HEK293 (cell line): ENCODE measurements at regions not wholly inside any gene's neighbourhood (a gene's known extent, or its start where the extent isn't known, plus 50 kb on each side); places are given as distances from the start of the nearest gene placed in this dataset.

Experiments
- GLI4 ChIP-seq: fragments of 450-650 bp; formaldehyde crosslinking; IDR thresholded peaks from 2 replicates; pipeline ENCODE4 v1.5.1; 2016; ENCODE audit warnings: missing biosample characterization, missing genetic modification characterization
- KLF1 ChIP-seq: fragments of 450-650 bp; formaldehyde crosslinking; IDR thresholded peaks from 2 replicates; pipeline ENCODE4 v1.5.1; 2016; ENCODE audit warnings: missing biosample characterization, missing genetic modification characterization
- ZBTB8A ChIP-seq: fragments of 450-650 bp; formaldehyde crosslinking; IDR thresholded peaks from 2 replicates; pipeline ENCODE4 v1.5.1; 2016; ENCODE audit warnings: missing biosample characterization, missing genetic modification characterization
- ZNF112 ChIP-seq: fragments of 450-650 bp; formaldehyde crosslinking; IDR thresholded peaks from 2 replicates; pipeline ENCODE4 v1.5.0; 2017; ENCODE audit warnings: missing biosample characterization, missing genetic modification characterization
- ZNF133 ChIP-seq: fragments of 450-650 bp; formaldehyde crosslinking; IDR thresholded peaks from 2 replicates; pipeline ENCODE4 v1.5.1; 2016; ENCODE audit warnings: missing biosample characterization, missing genetic modification characterization
- ZNF274 ChIP-seq, 2 experiments: fragments of 200-500 bp in 1 of 2; fragments of 450-650 bp in 1 of 2; sonication (Bioruptor generic) in 1 of 2; formaldehyde crosslinking in 1 of 2; IDR thresholded peaks; 2 replicates each; pipeline versions ENCODE4 v1.5.1 to v1.6.1; 2014 to 2016; ENCODE audit warnings: borderline replicate concordance in 1 of 2, inconsistent platforms in 1 of 2, low read length in 1 of 2, missing biosample characterization in 1 of 2, missing genetic modification characterization in 1 of 2
- TF ChIP-seq, protein P1 (sequence below): fragments of 450-650 bp; formaldehyde crosslinking; IDR thresholded peaks from 2 replicates; pipeline ENCODE4 v1.5.1; 2016; ENCODE audit warnings: missing biosample characterization, missing genetic modification characterization
- TF ChIP-seq, protein P2 (sequence below): fragments of 450-650 bp; formaldehyde crosslinking; IDR thresholded peaks from 2 replicates; pipeline ENCODE4 v1.5.1; 2016; ENCODE audit warnings: missing biosample characterization, missing genetic modification characterization
- TF ChIP-seq, protein P3 (sequence below): fragments of 450-650 bp; formaldehyde crosslinking; IDR thresholded peaks from 2 replicates; pipeline ENCODE4 v1.5.1; 2016; ENCODE audit warnings: missing biosample characterization, missing genetic modification characterization

DNA sequence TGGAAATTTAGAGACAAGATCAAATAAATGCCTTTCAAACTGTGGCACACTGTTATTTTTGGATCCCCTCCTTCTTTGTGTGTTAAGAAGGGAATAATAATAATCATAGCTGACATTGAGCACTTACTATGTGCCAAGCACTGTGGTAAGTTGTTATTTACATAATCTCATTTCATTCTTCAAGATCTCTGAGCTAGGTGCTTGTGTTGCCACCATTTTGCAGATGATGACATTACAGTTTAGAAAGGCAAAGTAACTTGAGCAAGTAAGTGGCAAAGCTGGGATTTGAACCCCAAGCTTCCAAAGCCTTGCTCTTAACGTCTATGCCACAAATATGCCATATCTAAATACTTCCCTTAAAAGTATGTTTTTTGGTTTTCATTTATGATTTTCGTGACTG is 121.8 kb upstream of the TMEM161B start:
- TF ChIP-seq KLF1 (tag by site-specific recombination) (no peak), ZNF274 (IDR thresholded peaks at IDR 0.05; ENCODE audit: low read length) (no peak), ZNF274 (tag by site-specific recombination; IDR thresholded peaks at IDR 0.05; ENCODE audit: borderline replicate concordance) (no peak), ZNF112 (tag by site-specific recombination) (no peak), GLI4 (no peak), ZNF133 (tag by site-specific recombination) (no peak), ZBTB8A (tag by site-specific recombination) (no peak)
- TF ChIP-seq, protein P1, sequence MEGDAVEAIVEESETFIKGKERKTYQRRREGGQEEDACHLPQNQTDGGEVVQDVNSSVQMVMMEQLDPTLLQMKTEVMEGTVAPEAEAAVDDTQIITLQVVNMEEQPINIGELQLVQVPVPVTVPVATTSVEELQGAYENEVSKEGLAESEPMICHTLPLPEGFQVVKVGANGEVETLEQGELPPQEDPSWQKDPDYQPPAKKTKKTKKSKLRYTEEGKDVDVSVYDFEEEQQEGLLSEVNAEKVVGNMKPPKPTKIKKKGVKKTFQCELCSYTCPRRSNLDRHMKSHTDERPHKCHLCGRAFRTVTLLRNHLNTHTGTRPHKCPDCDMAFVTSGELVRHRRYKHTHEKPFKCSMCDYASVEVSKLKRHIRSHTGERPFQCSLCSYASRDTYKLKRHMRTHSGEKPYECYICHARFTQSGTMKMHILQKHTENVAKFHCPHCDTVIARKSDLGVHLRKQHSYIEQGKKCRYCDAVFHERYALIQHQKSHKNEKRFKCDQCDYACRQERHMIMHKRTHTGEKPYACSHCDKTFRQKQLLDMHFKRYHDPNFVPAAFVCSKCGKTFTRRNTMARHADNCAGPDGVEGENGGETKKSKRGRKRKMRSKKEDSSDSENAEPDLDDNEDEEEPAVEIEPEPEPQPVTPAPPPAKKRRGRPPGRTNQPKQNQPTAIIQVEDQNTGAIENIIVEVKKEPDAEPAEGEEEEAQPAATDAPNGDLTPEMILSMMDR (tag by site-specific recombination) = no peak
- TF ChIP-seq, protein P2, sequence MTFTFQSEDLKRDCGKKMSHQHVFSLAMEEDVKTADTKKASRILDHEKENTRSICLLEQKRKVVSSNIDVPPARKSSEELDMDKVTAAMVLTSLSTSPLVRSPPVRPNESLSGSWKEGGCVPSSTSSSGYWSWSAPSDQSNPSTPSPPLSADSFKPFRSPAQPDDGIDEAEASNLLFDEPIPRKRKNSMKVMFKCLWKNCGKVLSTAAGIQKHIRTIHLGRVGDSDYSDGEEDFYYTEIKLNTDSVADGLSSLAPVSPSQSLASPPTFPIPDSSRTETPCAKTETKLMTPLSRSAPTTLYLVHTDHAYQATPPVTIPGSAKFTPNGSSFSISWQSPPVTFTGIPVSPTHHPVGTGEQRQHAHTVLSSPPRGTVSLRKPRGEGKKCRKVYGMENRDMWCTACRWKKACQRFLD (tag by site-specific recombination) = no peak
- TF ChIP-seq, protein P3, sequence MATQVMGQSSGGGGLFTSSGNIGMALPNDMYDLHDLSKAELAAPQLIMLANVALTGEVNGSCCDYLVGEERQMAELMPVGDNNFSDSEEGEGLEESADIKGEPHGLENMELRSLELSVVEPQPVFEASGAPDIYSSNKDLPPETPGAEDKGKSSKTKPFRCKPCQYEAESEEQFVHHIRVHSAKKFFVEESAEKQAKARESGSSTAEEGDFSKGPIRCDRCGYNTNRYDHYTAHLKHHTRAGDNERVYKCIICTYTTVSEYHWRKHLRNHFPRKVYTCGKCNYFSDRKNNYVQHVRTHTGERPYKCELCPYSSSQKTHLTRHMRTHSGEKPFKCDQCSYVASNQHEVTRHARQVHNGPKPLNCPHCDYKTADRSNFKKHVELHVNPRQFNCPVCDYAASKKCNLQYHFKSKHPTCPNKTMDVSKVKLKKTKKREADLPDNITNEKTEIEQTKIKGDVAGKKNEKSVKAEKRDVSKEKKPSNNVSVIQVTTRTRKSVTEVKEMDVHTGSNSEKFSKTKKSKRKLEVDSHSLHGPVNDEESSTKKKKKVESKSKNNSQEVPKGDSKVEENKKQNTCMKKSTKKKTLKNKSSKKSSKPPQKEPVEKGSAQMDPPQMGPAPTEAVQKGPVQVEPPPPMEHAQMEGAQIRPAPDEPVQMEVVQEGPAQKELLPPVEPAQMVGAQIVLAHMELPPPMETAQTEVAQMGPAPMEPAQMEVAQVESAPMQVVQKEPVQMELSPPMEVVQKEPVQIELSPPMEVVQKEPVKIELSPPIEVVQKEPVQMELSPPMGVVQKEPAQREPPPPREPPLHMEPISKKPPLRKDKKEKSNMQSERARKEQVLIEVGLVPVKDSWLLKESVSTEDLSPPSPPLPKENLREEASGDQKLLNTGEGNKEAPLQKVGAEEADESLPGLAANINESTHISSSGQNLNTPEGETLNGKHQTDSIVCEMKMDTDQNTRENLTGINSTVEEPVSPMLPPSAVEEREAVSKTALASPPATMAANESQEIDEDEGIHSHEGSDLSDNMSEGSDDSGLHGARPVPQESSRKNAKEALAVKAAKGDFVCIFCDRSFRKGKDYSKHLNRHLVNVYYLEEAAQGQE (tag by site-specific recombination) = no peak
